HepG2 (cell line): ENCODE measurements at regions not wholly inside any gene's neighbourhood (a gene's known extent, or its start where the extent isn't known, plus 50 kb on each side); places are given as distances from the start of the nearest gene placed in this dataset.

Source experiments
- CBFB ChIP-seq: sonication (generic); formaldehyde crosslinking; IDR thresholded peaks from 2 replicates; pipeline ENCODE4 v1.4.0; 2020; ENCODE audit warnings: missing genetic modification reagents
- ERF ChIP-seq: IDR thresholded peaks from 2 replicates; pipeline ENCODE4 v1.6.1; 2018; ENCODE audit warnings: missing biosample characterization, missing genetic modification reagents
- MEIS1 ChIP-seq: sonication (generic); formaldehyde crosslinking; IDR thresholded peaks from 2 replicates; pipeline ENCODE4 v1.9.0; 2021; ENCODE audit warnings: mild to moderate bottlenecking, missing genetic modification reagents, moderate library complexity, borderline replicate concordance
- NCOA2 ChIP-seq: sonication (generic); formaldehyde crosslinking; IDR thresholded peaks from 2 replicates; pipeline ENCODE4 v1.8.0; 2022; ENCODE audit warnings: inconsistent platforms
- PLSCR1 ChIP-seq: sonication (generic); formaldehyde crosslinking; IDR thresholded peaks from 2 replicates; pipeline ENCODE4 v1.5.0; 2020; ENCODE audit warnings: missing genetic modification reagents, mild to moderate bottlenecking, borderline replicate concordance
- RERE ChIP-seq: IDR thresholded peaks from 2 replicates; pipeline ENCODE4 v1.6.1; 2016; ENCODE audit warnings: low read depth, missing genetic modification reagents, missing compliant biosample characterization
- REXO4 ChIP-seq: sonication (generic); formaldehyde crosslinking; IDR thresholded peaks from 2 replicates; pipeline ENCODE4 v1.8.0; 2022; ENCODE audit warnings: missing genetic modification reagents, mild to moderate bottlenecking, borderline replicate concordance
- RFX5 ChIP-seq: IDR thresholded peaks from 2 replicates; pipeline ENCODE4 v1.6.1; 2011; ENCODE audit warnings: low read depth, low read length, improper control_type of control experiment
- SP140L ChIP-seq: sonication (generic); formaldehyde crosslinking; IDR thresholded peaks from 2 replicates; pipeline ENCODE4 v1.4.0; 2020; ENCODE audit warnings: missing genetic modification reagents, borderline replicate concordance
- SRY ChIP-seq: sonication (generic); formaldehyde crosslinking; IDR thresholded peaks from 2 replicates; pipeline ENCODE4 v1.8.0; 2022; ENCODE audit warnings: mild to moderate bottlenecking, missing genetic modification reagents
- THRA ChIP-seq: sonication (generic); formaldehyde crosslinking; IDR thresholded peaks from 2 replicates; pipeline ENCODE4 v1.4.0; 2020; ENCODE audit warnings: missing genetic modification reagents, borderline replicate concordance
- ZBTB4 ChIP-seq: sonication (generic); formaldehyde crosslinking; IDR thresholded peaks from 2 replicates; pipeline ENCODE4 v1.4.0; 2020; ENCODE audit warnings: missing genetic modification reagents, mild to moderate bottlenecking, borderline replicate concordance
- ZMYM3 ChIP-seq: sonication (generic); formaldehyde crosslinking; IDR thresholded peaks from 2 replicates; pipeline ENCODE4 v1.5.1; 2020; ENCODE audit warnings: mild to moderate bottlenecking, missing genetic modification reagents
- ZNF230 ChIP-seq: sonication (generic); formaldehyde crosslinking; IDR thresholded peaks from 2 replicates; pipeline ENCODE4 v1.4.0; 2020; ENCODE audit warnings: mild to moderate bottlenecking, missing genetic modification reagents
- ZNF264 ChIP-seq: sonication (generic); formaldehyde crosslinking; IDR thresholded peaks from 2 replicates; pipeline ENCODE4 v1.4.0; 2020; ENCODE audit warnings: missing genetic modification reagents
- ZNF3 ChIP-seq: IDR thresholded peaks from 2 replicates; pipeline ENCODE4 v1.7.0; 2017; ENCODE audit warnings: inconsistent platforms
- ZNF335 ChIP-seq: sonication (generic); formaldehyde crosslinking; IDR thresholded peaks from 2 replicates; pipeline ENCODE4 v1.4.0; 2020; ENCODE audit warnings: missing genetic modification reagents
- ZNF34 ChIP-seq: sonication (generic); formaldehyde crosslinking; IDR thresholded peaks from 2 replicates; pipeline ENCODE4 v1.4.0; 2020; ENCODE audit warnings: mild to moderate bottlenecking, missing genetic modification reagents, borderline replicate concordance
- ZNF674 ChIP-seq: sonication (generic); formaldehyde crosslinking; IDR thresholded peaks from 2 replicates; pipeline ENCODE4 v1.5.0; 2020; ENCODE audit warnings: low read depth, mild to moderate bottlenecking, missing genetic modification reagents
- ZNF788 ChIP-seq: sonication (generic); formaldehyde crosslinking; IDR thresholded peaks from 2 replicates; pipeline ENCODE4 v1.5.0; 2020; ENCODE audit warnings: mild to moderate bottlenecking, missing genetic modification reagents, borderline replicate concordance

- TF ChIP-seq CBFB (CRISPR knock-in tag): peak; percentile 77; the same call in 1 of the 2 replicates
- TF ChIP-seq ZNF264 (CRISPR knock-in tag): 0 out of 2 replicates have a peak, but pooled peaks have one; percentile 21
- peak; percentile 74; the same call in 1 of the 2 replicates for TF ChIP-seq ZMYM3 (CRISPR knock-in tag)
- TF ChIP-seq ERF: peak; percentile 75; the same call in 1 of the 2 replicates
- peak; percentile 90; the same call in 1 of the 2 replicates for TF ChIP-seq SP140L (CRISPR knock-in tag)
- no peak for TF ChIP-seq PLSCR1 (CRISPR knock-in tag)
- peak; percentile 54; the same call in 1 of the 2 replicates for TF ChIP-seq ZNF230 (CRISPR knock-in tag)
- TF ChIP-seq ZNF674 (CRISPR knock-in tag): no peak
- TF ChIP-seq MEIS1: no peak
- TF ChIP-seq ZNF788: no peak
- peak; percentile 92 for TF ChIP-seq THRA (CRISPR knock-in tag)
- TF ChIP-seq ZNF3 (CRISPR knock-in tag): 0 out of 2 replicates have a peak, but pooled peaks have one; percentile 63
- TF ChIP-seq REXO4 (CRISPR knock-in tag): no peak
- TF ChIP-seq RERE: peak; percentile 83; the same call in 1 of the 2 replicates
- no peak for TF ChIP-seq ZBTB4
- no peak for TF ChIP-seq SRY (CRISPR knock-in tag)
- peak; percentile 91 for TF ChIP-seq NCOA2 (CRISPR knock-in tag)
- no peak for TF ChIP-seq RFX5
- peak; percentile 56; the same call in 1 of the 2 replicates for TF ChIP-seq ZNF34 (CRISPR knock-in tag)
- peak; percentile 60; the same call in 1 of the 2 replicates for TF ChIP-seq ZNF335 (CRISPR knock-in tag)
Observed at GRCh38 chr6:137734875-137735182, 132.2 kb upstream of the TNFAIP3 start (continued).
